NCI-H2227 treated with DMSO at 0.1 percent for 48 hours (cell line): ENCODE measurements at regions not wholly inside any gene's neighbourhood (a gene's known extent, or its start where the extent isn't known, plus 50 kb on each side); places are given as distances from the start of the nearest gene placed in this dataset.
"Not testable (repeated sequence)": the region's sequence is repeated elsewhere in the genome, so short reads cannot be mapped to it uniquely, and the experiment has no call there.

Experiments
- DNase-seq: peaks from one replicate; lab custom pipeline; 2025; lab: John Stamatoyannopoulos, UW

GRCh38 chr6:167547328-167547692 lies 222.4 kb downstream of the TTLL2 start:
- no peak for DNase-seq

GRCh38 chr6:167547751-167548150 lies 222.9 kb downstream of the TTLL2 start:
- no peak for DNase-seq

- DNase-seq, result no peak
Measured at GRCh38 chr6:167548451-167548850, 223.6 kb downstream of the TTLL2 start.

- no peak for DNase-seq
Measured at GRCh38 chr6:167549213-167549612, 224.3 kb downstream of the TTLL2 start.

GRCh38 chr6:167550941-167551627 lies 226.2 kb downstream of the TTLL2 start:
- DNase-seq, result no peak

GRCh38 chr6:167551628-167552257 lies 226.9 kb downstream of the TTLL2 start:
- DNase-seq, result no peak

- DNase-seq, result no peak
Measured at GRCh38 chr6:167552258-167552630, 227.4 kb downstream of the TTLL2 start.

GRCh38 chr6:167552961-167553735 lies 228.3 kb downstream of the TTLL2 start:
- DNase-seq, result no peak

GRCh38 chr6:167553736-167554119 lies 228.8 kb downstream of the TTLL2 start:
- DNase-seq, result no peak

GRCh38 chr6:167554854-167555253 lies 230.0 kb downstream of the TTLL2 start:
- DNase-seq, result no peak

- DNase-seq, result no peak
Measured at GRCh38 chr6:167555836-167556235, 230.9 kb downstream of the TTLL2 start.

GRCh38 chr6:167557675-167558074 lies 232.8 kb downstream of the TTLL2 start:
- DNase-seq, result no peak

- no peak for DNase-seq
Measured at GRCh38 chr6:167558246-167559177, 233.6 kb downstream of the TTLL2 start.

GRCh38 chr6:167559675-167560479 lies 235.0 kb downstream of the TTLL2 start:
- DNase-seq, result no peak

- no peak for DNase-seq
Measured at GRCh38 chr6:167560673-167561569, 236.0 kb downstream of the TTLL2 start.

GRCh38 chr6:167562862-167563261 lies 238.0 kb downstream of the TTLL2 start:
- not testable (repeated sequence) for DNase-seq

- no peak for DNase-seq
Measured at GRCh38 chr6:167564416-167565250, 239.7 kb downstream of the TTLL2 start.

- no peak for DNase-seq
Measured at GRCh38 chr6:167565388-167565787, 240.5 kb downstream of the TTLL2 start.

GRCh38 chr6:167565884-167566599 lies 241.2 kb downstream of the TTLL2 start:
- no peak for DNase-seq
